AG20443 (cell line): ENCODE measurements at regions not wholly inside any gene's neighbourhood (a gene's known extent, or its start where the extent isn't known, plus 50 kb on each side); places are given as distances from the start of the nearest gene placed in this dataset.

Experiments used
- DNase-seq: peaks from one replicate; pipeline ENCODE4 v3.0.0; 2012; ENCODE audit warnings: low spot score, mixed read lengths

- peak; percentile 5 for DNase-seq
These were observed 306.4 kb upstream of the ZNF32 start for GRCh38 chr10:43955002-43955596.

GRCh38 chr10:43953672-43954071 lies 305.0 kb upstream of the ZNF32 start:
- peak; percentile 2 for DNase-seq

GRCh38 chr10:43952760-43953159 lies 304.1 kb upstream of the ZNF32 start:
- DNase-seq = peak; percentile 1

GRCh38 chr10:43949351-43949750 lies 300.7 kb upstream of the ZNF32 start:
- no peak for DNase-seq

GRCh38 chr10:43946445-43946844 lies 297.8 kb upstream of the ZNF32 start:
- no peak for DNase-seq

- DNase-seq = peak; percentile 1
These were observed 297.2 kb upstream of the ZNF32 start for GRCh38 chr10:43945908-43946307.

- peak; percentile 5 for DNase-seq
These were observed 296.5 kb upstream of the ZNF32 start for GRCh38 chr10:43945094-43945730.

GRCh38 chr10:43944381-43945093 lies 295.9 kb upstream of the ZNF32 start:
- DNase-seq = peak; percentile 4

GRCh38 chr10:43943818-43944360 lies 295.2 kb upstream of the ZNF32 start:
- DNase-seq = peak; percentile 2

- peak; percentile 2 for DNase-seq
These were observed 294.6 kb upstream of the ZNF32 start for GRCh38 chr10:43943119-43943817.

GRCh38 chr10:43942096-43942850 lies 293.6 kb upstream of the ZNF32 start:
- DNase-seq = peak; percentile 23

- peak; percentile 7 for DNase-seq
These were observed 292.5 kb upstream of the ZNF32 start for GRCh38 chr10:43940898-43941837.

- peak; percentile 36 for DNase-seq
These were observed 291.5 kb upstream of the ZNF32 start for GRCh38 chr10:43939939-43940820.

GRCh38 chr10:43939389-43939938 lies 290.8 kb upstream of the ZNF32 start:
- peak; percentile 1 for DNase-seq

GRCh38 chr10:43938810-43939209 lies 290.1 kb upstream of the ZNF32 start:
- peak; percentile 1 for DNase-seq

GRCh38 chr10:43931308-43931930 lies 282.7 kb upstream of the ZNF32 start:
- peak; percentile 82 for DNase-seq

GRCh38 chr10:43930777-43931176 lies 282.1 kb upstream of the ZNF32 start:
- peak; percentile 5 for DNase-seq

- DNase-seq = no peak
These were observed 281.6 kb upstream of the ZNF32 start for GRCh38 chr10:43930243-43930642.

GRCh38 chr10:43929122-43929521 lies 280.4 kb upstream of the ZNF32 start:
- DNase-seq = no peak
